ENCODE measurements at regions not wholly inside any gene's neighbourhood (a gene's known extent, or its start where the extent isn't known, plus 50 kb on each side); places are given as distances from the start of the nearest gene placed in this dataset.

- Mint-ChIP-seq H3K4me1 (no peaks in the 10 kb centered on the region), H3K27ac (no peak overlapping the region), H3K9me3 (no peaks in the 10 kb centered on the region), H3K4me3 (no peak overlapping the region), H3K36me3 (no peaks in the 10 kb centered on the region), H3K27me3 (ENCODE audit: low read depth) (no peaks in the 10 kb centered on the region)
- CTCF ChIA-PET, result interaction anchor here (1.2 kb wide), 1 partner anchor 99 kb away, joined by 4 read pairs; no protein-coding TSS in a partner anchor
- POLR2A ChIA-PET, result no interaction called here
- TF ChIP-seq ZNF532 (CRISPR knock-in tag; IDR thresholded peaks at IDR 0.05; ENCODE audit: borderline replicate concordance), result no peak
- no peak for TF ChIP-seq ZNF281 (CRISPR knock-in tag; IDR thresholded peaks at IDR 0.05)
- no peak for TF ChIP-seq USF2 (CRISPR knock-in tag; IDR thresholded peaks at IDR 0.05)
- no peak for TF ChIP-seq NR3C1 (CRISPR knock-in tag; conservative IDR thresholded peaks at IDR 0.05; ENCODE audit: low read depth)
- TF ChIP-seq ATF2 (CRISPR knock-in tag; IDR thresholded peaks at IDR 0.05; ENCODE audit: borderline replicate concordance, low read depth), result no peak
- no peak for TF ChIP-seq SP1 (CRISPR knock-in tag; conservative IDR thresholded peaks at IDR 0.05)
- no peak for TF ChIP-seq HMGA2 (CRISPR knock-in tag; IDR thresholded peaks at IDR 0.05)
- no peak for TF ChIP-seq AR (CRISPR knock-in tag; IDR thresholded peaks at IDR 0.05)
- TF ChIP-seq ZNF423 (CRISPR knock-in tag; IDR thresholded peaks at IDR 0.05), result no peak
- no peak for TF ChIP-seq SMAD4 (CRISPR knock-in tag; IDR thresholded peaks at IDR 0.05)
- no peak for TF ChIP-seq SMAD3 (CRISPR knock-in tag; IDR thresholded peaks at IDR 0.05; ENCODE audit: borderline replicate concordance)
- TF ChIP-seq IRF2 (CRISPR knock-in tag; IDR thresholded peaks at IDR 0.05; ENCODE audit: borderline replicate concordance, low read depth), result no peak
- TF ChIP-seq ZNF232 (CRISPR knock-in tag; IDR thresholded peaks at IDR 0.05), result no peak
- no peak for DNase-seq (ENCODE audit: low spot score)
- ATAC-seq, result no peak
These were observed 529.5 kb downstream of the ETS1 start for GRCh38 chr11:128057786-128058395.

Measured in WTC11 (cell line).